ENCODE measurements at regions not wholly inside any gene's neighbourhood (a gene's known extent, or its start where the extent isn't known, plus 50 kb on each side); places are given as distances from the start of the nearest gene placed in this dataset.

GRCh38 chr16:52781005-52781630 is 234.2 kb upstream of the TOX3 start:
- ChIA-PET CTCF (ENCODE audit: partially characterized antibody) (interaction anchor here (1.5 kb wide), 1 partner anchor 131 kb away, joined by 3 read pairs; no protein-coding TSS in a partner anchor), POLR2A (ENCODE audit: partially characterized antibody) (no interaction called here)
- Histone ChIP-seq H2BK15ac (ENCODE audit: low read length) (no peak overlapping the region), H2BK120ac (replicated peaks; ENCODE audit: low read depth, low read length) (no peak overlapping the region), H4K91ac (replicated peaks; ENCODE audit: insufficient read length, low read length) (no peak overlapping the region), H4K5ac (ENCODE audit: insufficient read length, low read depth, low read length) (no peak overlapping the region), H3K79me2 (ENCODE audit: control insufficient read depth in 1 of 2, insufficient read depth in 2 of 2, low read length in 2 of 2) (no peaks in the 10 kb centered on the region), H2AFZ (ENCODE audit: low read length) (peak overlapping the region; percentile 87), H3K23ac (ENCODE audit: insufficient read length) (no peak overlapping the region), H2BK20ac (ENCODE audit: low read length) (no peak overlapping the region), H3K4ac (replicated peaks; ENCODE audit: insufficient read length, low read depth, low read length) (no peak overlapping the region), H3K27me3 (replicated peaks in 1 of 4; ENCODE audit: control insufficient read depth in 3 of 4, extremely low read depth in 1 of 4, insufficient read depth in 3 of 4, low read length in 3 of 4) (no peaks in the 10 kb centered on the region), H3K9ac (replicated peaks in 1 of 4; ENCODE audit: extremely low read depth in 1 of 4, low read depth in 3 of 4, low read length in 3 of 4) (no peak overlapping the region), H3K4me2 (ENCODE audit: insufficient read depth in 1 of 2, low read depth in 2 of 2, low read length in 2 of 2) (no peak overlapping the region), H2BK5ac (ENCODE audit: low read depth, low read length) (no peak overlapping the region), H2AK5ac (ENCODE audit: low read depth, low read length) (no peak overlapping the region), H4K8ac (ENCODE audit: extremely low read depth, insufficient read depth, low read length) (no peak overlapping the region), H3K9me3 (ENCODE audit: insufficient read depth in 2 of 2, low read depth in 1 of 2, low read length in 1 of 2) (no peaks in the 10 kb centered on the region), H3K18ac (ENCODE audit: extremely low read depth, low read length) (no peak overlapping the region), H2BK12ac (ENCODE audit: low read depth, low read length) (no peak overlapping the region), H3K23me2 (ENCODE audit: low read depth, low read length) (no peaks in the 10 kb centered on the region), H3K79me1 (ENCODE audit: low read depth, low read length) (no peaks in the 10 kb centered on the region), H3K4me1 (replicated peaks in 1 of 4; ENCODE audit: control insufficient read depth in 3 of 4, insufficient read depth in 4 of 4, low read length in 3 of 4) (no peaks in the 10 kb centered on the region), H3K14ac (ENCODE audit: insufficient read length) (no peak overlapping the region), H4K20me1 (replicated peaks in 1 of 2; ENCODE audit: control insufficient read depth in 1 of 2, insufficient read depth in 2 of 2, low read length in 2 of 2) (no peaks in the 10 kb centered on the region), H3K27ac (ENCODE audit: low read depth, low read length) (no peak overlapping the region), H3K4me3 (ENCODE audit: extremely low read depth in 1 of 4, insufficient read depth in 2 of 4, low read depth in 3 of 4, low read length in 4 of 4) (no peak overlapping the region), H3K36me3 (ENCODE audit: control insufficient read depth in 2 of 4, insufficient read depth in 4 of 4, low read length in 3 of 4) (no peaks in the 10 kb centered on the region), H3K56ac (replicated peaks; ENCODE audit: insufficient read length, low read depth, low read length) (no peak overlapping the region)
- TF ChIP-seq NRF1 (IDR thresholded peaks at IDR 0.05; ENCODE audit: low read depth, low read length) (no peak), GABPA (IDR thresholded peaks at IDR 0.05; ENCODE audit: borderline replicate concordance, insufficient read depth, low read length) (no peak), CTBP2 (IDR thresholded peaks at IDR 0.05; ENCODE audit: borderline replicate concordance, insufficient read depth, insufficient read length, low read length) (no peak), JUND (IDR thresholded peaks at IDR 0.05; ENCODE audit: low read length) (no peak), ASH2L (IDR thresholded peaks at IDR 0.05; ENCODE audit: low read length) (no peak), TCF12 (IDR thresholded peaks at IDR 0.05; ENCODE audit: low read depth, low read length) (no peak)
- FAIRE-seq (no peak), DNase-seq (ENCODE audit: low read depth in 1 of 2, low spot score in 2 of 2) (no peak)
- WGBS, 2 experiments (ENCODE audit: extremely low coverage in 1 of 2, insufficient coverage in 1 of 2, insufficient read length in 1 of 2, insufficient replicate concordance in 2 of 2, low coverage in 1 of 2, low lambda C conversion rate in 2 of 2, missing lambda C conversion rate in 1 of 2), result 79% methylated on average over 11 of the region's 11 CpGs; no CpG with 5 or more reads in 1 of the 2 experiments
